ENCODE measurements at regions not wholly inside any gene's neighbourhood (a gene's known extent, or its start where the extent isn't known, plus 50 kb on each side); places are given as distances from the start of the nearest gene placed in this dataset.

DNA sequence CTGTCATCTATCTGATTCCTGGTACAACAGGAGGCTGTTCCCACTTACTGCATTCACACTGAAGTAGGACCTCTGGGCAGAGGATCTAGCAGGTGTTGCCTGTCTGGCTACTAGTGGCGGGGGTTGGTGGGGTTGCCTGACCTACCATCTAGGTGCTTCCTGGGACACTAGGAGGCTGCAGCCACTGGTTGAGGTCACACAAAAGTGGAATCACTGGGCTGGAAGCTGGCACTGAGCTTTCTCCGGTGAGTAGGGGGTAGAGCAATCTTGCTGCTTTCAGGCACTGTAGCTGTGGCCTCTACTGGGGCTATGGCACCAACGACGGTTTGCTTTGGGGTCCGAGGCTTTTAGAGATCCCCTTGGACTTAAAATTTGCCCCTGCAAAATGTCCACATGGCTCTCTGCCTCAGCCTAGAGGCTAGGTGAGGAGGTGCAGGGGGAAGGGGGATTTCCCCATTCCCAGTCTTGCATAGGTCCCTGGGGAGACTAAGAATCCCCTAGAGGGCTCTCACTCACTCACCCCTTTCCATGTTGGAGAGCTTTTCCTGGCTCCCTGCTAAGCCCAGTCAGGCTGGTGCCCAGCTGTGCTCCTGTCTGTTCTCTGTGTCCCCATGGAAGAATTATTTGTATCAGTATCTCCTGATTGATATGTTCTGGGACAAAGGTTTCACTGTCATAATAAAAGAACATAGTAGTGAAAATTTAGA, 397.7 kb upstream of the EPHA6 start:
- TF ChIP-seq POLR2A (IDR thresholded peaks at IDR 0.05): no peak
- TF ChIP-seq, protein P1, sequence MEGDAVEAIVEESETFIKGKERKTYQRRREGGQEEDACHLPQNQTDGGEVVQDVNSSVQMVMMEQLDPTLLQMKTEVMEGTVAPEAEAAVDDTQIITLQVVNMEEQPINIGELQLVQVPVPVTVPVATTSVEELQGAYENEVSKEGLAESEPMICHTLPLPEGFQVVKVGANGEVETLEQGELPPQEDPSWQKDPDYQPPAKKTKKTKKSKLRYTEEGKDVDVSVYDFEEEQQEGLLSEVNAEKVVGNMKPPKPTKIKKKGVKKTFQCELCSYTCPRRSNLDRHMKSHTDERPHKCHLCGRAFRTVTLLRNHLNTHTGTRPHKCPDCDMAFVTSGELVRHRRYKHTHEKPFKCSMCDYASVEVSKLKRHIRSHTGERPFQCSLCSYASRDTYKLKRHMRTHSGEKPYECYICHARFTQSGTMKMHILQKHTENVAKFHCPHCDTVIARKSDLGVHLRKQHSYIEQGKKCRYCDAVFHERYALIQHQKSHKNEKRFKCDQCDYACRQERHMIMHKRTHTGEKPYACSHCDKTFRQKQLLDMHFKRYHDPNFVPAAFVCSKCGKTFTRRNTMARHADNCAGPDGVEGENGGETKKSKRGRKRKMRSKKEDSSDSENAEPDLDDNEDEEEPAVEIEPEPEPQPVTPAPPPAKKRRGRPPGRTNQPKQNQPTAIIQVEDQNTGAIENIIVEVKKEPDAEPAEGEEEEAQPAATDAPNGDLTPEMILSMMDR (IDR thresholded peaks at IDR 0.05): no peak

All from Peyer's patch (tissue), 4 donors.